Tibial artery (tissue), 4 donors: ENCODE measurements at regions not wholly inside any gene's neighbourhood (a gene's known extent, or its start where the extent isn't known, plus 50 kb on each side); places are given as distances from the start of the nearest gene placed in this dataset.
A peak's percentile ranks its signal among the peaks of the same experiment; 100 is the strongest.

Experiments
- DNase-seq, 2 donors: peaks; one replicate each; pipeline ENCODE4 v3.0.0-alpha.2; 2019
- H3K27ac ChIP-seq, 2 donors: fragments of 200-600 bp; sonication (generic) in 1 of 2; 1 replicate in 1 of 2; 2 replicates in 1 of 2; pipeline ENCODE4 v1.5.1; 2018 to 2019; ENCODE audit warnings: mild to moderate bottlenecking in 1 of 2
- H3K27me3 ChIP-seq, 2 donors: fragments of 200-600 bp; sonication (generic) in 1 of 2; one replicate each; pipeline versions ENCODE4 v1.5.1 to v1.6.0; 2016 to 2019
- H3K36me3 ChIP-seq, 3 donors: fragments of 200-600 bp; sonication (generic) in 2 of 3; one replicate each; pipeline ENCODE4 v1.5.1; 2016 to 2019; ENCODE audit warnings: mild to moderate bottlenecking in 2 of 3
- H3K4me1 ChIP-seq, 4 donors: fragments of 200-600 bp; sonication (generic) in 2 of 4; 1 replicate in 3 of 4; 2 replicates in 1 of 4; pipeline ENCODE4 v1.5.1; 2016 to 2019
- H3K4me3 ChIP-seq, 2 donors: fragments of 200-600 bp; sonication (generic) in 1 of 2; 1 replicate in 1 of 2; 2 replicates in 1 of 2; pipeline ENCODE4 v1.5.1; 2018 to 2019; ENCODE audit warnings: mild to moderate bottlenecking in 2 of 2
- H3K9me3 ChIP-seq, 3 donors: fragments of 200-600 bp; sonication (generic) in 1 of 3; one replicate each; pipeline ENCODE4 v1.5.1; 2016 to 2019
- CTCF ChIP-seq, 2 experiments: fragments of 200-600 bp in 1 of 2; fragments of 450-650 bp in 1 of 2; IDR thresholded peaks; one replicate each; pipeline ENCODE4 v1.5.1; 2017 to 2019; ENCODE audit warnings: antibody characterized with exemption in 2 of 2, mild to moderate bottlenecking in 1 of 2, moderate library complexity in 1 of 2
- intact Hi-C: fragments of 100-400 bp; cut with DNase I; formaldehyde crosslinking; loops from one replicate; pipeline ENCODE4 v1.15.0; 2023; ENCODE audit warnings: low total_unique reads

- no peaks in the 10 kb centered on the region for H3K27me3 ChIP-seq
- intact Hi-C loops: no loop called here
- H3K27ac ChIP-seq: no peak overlapping the region
- peaks cover 0 to 14% (median 3%) of the 10 kb centered on the region in 4 donors for H3K4me1 ChIP-seq
- DNase-seq: no peak
- no peak for TF ChIP-seq CTCF (IDR thresholded peaks at IDR 0.05)
- no peak overlapping the region for H3K4me3 ChIP-seq
- H3K36me3 ChIP-seq: no peaks in the 10 kb centered on the region
- no peaks in the 10 kb centered on the region for H3K9me3 ChIP-seq
These were observed 145.8 kb upstream of the UBE2E1 start for GRCh38 chr3:23659840-23660430.

GRCh38 chr3:23662079-23662617 lies 143.6 kb upstream of the UBE2E1 start:
- H3K4me3 ChIP-seq: no peak overlapping the region
- no peak for DNase-seq
- H3K36me3 ChIP-seq: no peaks in the 10 kb centered on the region
- no peak for TF ChIP-seq CTCF (IDR thresholded peaks at IDR 0.05)
- no peaks in the 10 kb centered on the region for H3K27me3 ChIP-seq
- no peaks in the 10 kb centered on the region for H3K9me3 ChIP-seq
- no peak overlapping the region for H3K27ac ChIP-seq
- intact Hi-C loops: no loop called here
- peaks cover 0 to 14% (median 3%) of the 10 kb centered on the region in 4 donors for H3K4me1 ChIP-seq

- no peak for DNase-seq
- no peaks in the 10 kb centered on the region for H3K36me3 ChIP-seq
- intact Hi-C loops: no loop called here
- peaks cover 0 to 14% (median 3%) of the 10 kb centered on the region in 4 donors for H3K4me1 ChIP-seq
- no peak overlapping the region for H3K4me3 ChIP-seq
- no peaks in the 10 kb centered on the region for H3K27me3 ChIP-seq
- no peaks in the 10 kb centered on the region for H3K9me3 ChIP-seq
- H3K27ac ChIP-seq: peak overlapping the region in 1 of 2 donors; percentile 13
- no peak for TF ChIP-seq CTCF (IDR thresholded peaks at IDR 0.05)
These were observed 142.5 kb upstream of the UBE2E1 start for GRCh38 chr3:23663246-23663645.

GRCh38 chr3:23663661-23664186 lies 142.0 kb upstream of the UBE2E1 start:
- Histone ChIP-seq H3K27me3 (no peaks in the 10 kb centered on the region), H3K4me1 (peaks cover 0 to 19% (median 4%) of the 10 kb centered on the region in 4 donors), H3K36me3 (no peaks in the 10 kb centered on the region), H3K9me3 (no peaks in the 10 kb centered on the region), H3K27ac (peak overlapping the region in 1 of 2 donors; percentile 27), H3K4me3 (no peak overlapping the region)
- no peak for DNase-seq
- TF ChIP-seq CTCF (IDR thresholded peaks at IDR 0.05): no peak
- intact Hi-C loops: no loop called here

GRCh38 chr3:23664459-23664858 lies 141.3 kb upstream of the UBE2E1 start:
- intact Hi-C loops: no loop called here
- TF ChIP-seq CTCF (IDR thresholded peaks at IDR 0.05): no peak
- Histone ChIP-seq H3K4me3 (no peak overlapping the region), H3K27me3 (no peaks in the 10 kb centered on the region), H3K27ac (peak overlapping the region in 1 of 2 donors; percentile 27), H3K9me3 (no peaks in the 10 kb centered on the region), H3K4me1 (peaks cover 0 to 21% (median 5%) of the 10 kb centered on the region in 4 donors), H3K36me3 (no peaks in the 10 kb centered on the region)
- no peak for DNase-seq
